B cell (primary cell): ENCODE measurements at regions not wholly inside any gene's neighbourhood (a gene's known extent, or its start where the extent isn't known, plus 50 kb on each side); places are given as distances from the start of the nearest gene placed in this dataset.

Experiments
- ATAC-seq: fragments of 200-7000 bp; cut with Tn5 transposase; one replicate; pipeline ENCODE4 v1.10.0; 2021; ENCODE audit warnings: low read depth, mild to moderate bottlenecking, moderate number of reproducible peaks, moderate library complexity
- CTCF ChIA-PET: fragments of 350-600 bp; sonication (Branson Sonifier 250); formaldehyde crosslinking; loops from one replicate; lab custom pipeline; 2021; ENCODE audit warnings: antibody characterized with exemption, inconsistent platforms; lab: Charles Lee
- POLR2A ChIA-PET: fragments of 350-600 bp; sonication (Branson Sonifier 250); formaldehyde crosslinking; loops from one replicate; lab custom pipeline; 2021; ENCODE audit warnings: antibody characterized with exemption; lab: Charles Lee
- DNase-seq: peaks from one replicate; pipeline ENCODE4 v3.0.0; 2013
- H2AFZ ChIP-seq: 2 replicates; pipeline ENCODE4 v1.6.1; 2012; ENCODE audit warnings: mild to moderate bottlenecking, low read depth, low read length; ENCODE audit not compliant: insufficient read depth, poor library complexity, severe bottlenecking
- H3K27ac ChIP-seq, 2 donors: 1 replicate in 1 of 2; 2 replicates in 1 of 2; pipeline ENCODE4 v1.5.1; 2012 to 2013; ENCODE audit warnings: low read length in 2 of 2, mild to moderate bottlenecking in 2 of 2, moderate library complexity in 1 of 2
- H3K27me3 ChIP-seq, 4 experiments: fragments of 200-600 bp in 1 of 4; sonication (generic) in 1 of 4; replicated peaks in 1 of 4; 1 replicate in 2 of 4; 2 replicates in 2 of 4; pipeline versions ENCODE4 v1.6.1 to v1.7.0; 2013 to 2016; ENCODE audit warnings: low read length in 3 of 4, mild to moderate bottlenecking in 2 of 4, mixed read lengths in 1 of 4, moderate library complexity in 1 of 4; ENCODE audit not compliant: insufficient read depth in 4 of 4, control insufficient read depth in 3 of 4; ENCODE audit errors: control extremely low read depth in 1 of 4
- H3K36me3 ChIP-seq, 2 experiments: replicated peaks in 1 of 2; 1 replicate in 1 of 2; 2 replicates in 1 of 2; pipeline versions ENCODE4 v1.6.1 to v1.7.1; 2013; ENCODE audit warnings: low read length in 1 of 2; ENCODE audit not compliant: insufficient read depth in 2 of 2, control insufficient read depth in 1 of 2; ENCODE audit errors: control extremely low read depth in 1 of 2, extremely low read depth in 1 of 2
- H3K4me1 ChIP-seq, 2 donors: fragments of 200-600 bp in 1 of 2; sonication (generic) in 1 of 2; 1 replicate in 1 of 2; 2 replicates in 1 of 2; pipeline versions ENCODE4 v1.5.1 to v1.6.1; 2013 to 2017; ENCODE audit warnings: low read length in 2 of 2; ENCODE audit not compliant: control insufficient read depth in 2 of 2, insufficient read depth in 2 of 2
- H3K4me2 ChIP-seq: replicated peaks from 2 replicates; pipeline ENCODE3; 2012; ENCODE audit warnings: mild to moderate bottlenecking, low read depth, low read length; ENCODE audit not compliant: poor library complexity, severe bottlenecking
- H3K4me3 ChIP-seq, 5 experiments: fragments of 200-600 bp in 1 of 5; sonication (generic) in 1 of 5; 1 replicate in 3 of 5; 2 replicates in 2 of 5; pipeline versions ENCODE4 v1.5.1 to v1.7.0; 2011 to 2016; ENCODE audit warnings: low read length in 4 of 5, mild to moderate bottlenecking in 4 of 5, low read depth in 2 of 5, control low read depth in 1 of 5, moderate library complexity in 1 of 5; ENCODE audit not compliant: insufficient read depth in 1 of 5; ENCODE audit errors: control extremely low read depth in 1 of 5, extremely low read depth in 1 of 5
- H3K79me2 ChIP-seq: fragments of 200-600 bp; sonication (generic); one replicate; pipeline ENCODE4 v1.6.0; 2016; ENCODE audit warnings: low read length; ENCODE audit not compliant: control insufficient read depth, insufficient read depth
- H3K9ac ChIP-seq: fragments of 200-600 bp; sonication (generic); 2 replicates; pipeline ENCODE4 v1.6.1; 2017; ENCODE audit warnings: mild to moderate bottlenecking, low read length, moderate library complexity
- H3K9me3 ChIP-seq, 3 donors: one replicate each; pipeline versions ENCODE4 v1.6.1 to v1.7.1; 2013; ENCODE audit warnings: low read length in 2 of 3; ENCODE audit not compliant: control insufficient read depth in 2 of 3, insufficient read depth in 1 of 3; ENCODE audit errors: control extremely low read depth in 1 of 3
- H4K20me1 ChIP-seq: 2 replicates; pipeline ENCODE4 v1.6.0; 2012; ENCODE audit warnings: mild to moderate bottlenecking, low read length; ENCODE audit not compliant: insufficient read depth, control insufficient read depth, poor library complexity, severe bottlenecking
- H3K27ac Mint-ChIP-seq: one replicate; pipeline ENCODE4 v1.8.0; 2021; ENCODE audit warnings: mixed read lengths
- H3K27me3 Mint-ChIP-seq: one replicate; pipeline ENCODE4 v1.8.0; 2021; ENCODE audit warnings: mixed read lengths
- H3K4me1 Mint-ChIP-seq: one replicate; pipeline ENCODE4 v1.8.0; 2021; ENCODE audit warnings: mixed read lengths
- H3K4me3 Mint-ChIP-seq: one replicate; pipeline ENCODE4 v1.8.0; 2021; ENCODE audit warnings: mixed read lengths
- H3K9me3 Mint-ChIP-seq: one replicate; pipeline ENCODE4 v1.8.0; 2022; ENCODE audit warnings: mixed read lengths; ENCODE audit not compliant: insufficient read depth
- EZH2 ChIP-seq: IDR thresholded peaks from 2 replicates; pipeline ENCODE4 v1.6.1; 2012; ENCODE audit warnings: borderline replicate concordance, low read depth, mild to moderate bottlenecking, moderate library complexity, low read length; ENCODE audit not compliant: insufficient read depth, poor library complexity, severe bottlenecking
- WGBS: methylation state at CpG from one replicate; pipeline ENCODE4 v1.1.5; 2013; ENCODE audit warnings: missing lambda C conversion rate; ENCODE audit not compliant: insufficient coverage; 5-methylcytosine and 5-hydroxymethylcytosine counted together
- intact Hi-C: fragments of 100-400 bp; cut with micrococcal nuclease; formaldehyde crosslinking; loops from one replicate; pipeline ENCODE4 v1.10.0; 2022
- TF ChIP-seq, protein P1 (sequence below): fragments of 200-600 bp; IDR thresholded peaks from one replicate; pipeline ENCODE4 v1.8.0; 2022; ENCODE audit warnings: antibody characterized with exemption, mild to moderate bottlenecking

DNA sequence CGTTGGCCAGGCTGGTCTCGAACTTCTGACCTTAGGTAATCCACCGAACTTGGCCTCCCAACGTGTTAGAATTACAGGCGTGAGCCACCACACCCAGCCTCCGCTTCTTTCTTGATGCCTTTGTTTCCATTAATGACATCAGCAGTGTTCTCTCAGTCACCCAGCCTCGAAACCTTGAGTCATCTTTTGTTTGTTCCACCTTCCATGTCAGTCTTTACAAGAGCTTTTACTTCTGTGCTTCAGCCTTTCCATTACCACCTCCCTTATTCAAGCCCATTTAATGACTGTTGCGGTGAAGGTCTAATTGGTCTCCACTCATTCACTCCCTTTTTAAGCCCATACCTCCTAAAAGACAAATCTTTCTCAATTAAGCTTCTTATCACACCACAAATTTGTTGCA is 146.6 kb upstream of the ADGRL2 start:
- Histone ChIP-seq H2AFZ (no peak overlapping the region), H3K36me3 (no peaks in the 10 kb centered on the region), H3K9me3 (no peaks in the 10 kb centered on the region), H3K27ac (no peak overlapping the region), H3K4me3 (no peak overlapping the region), H3K4me2 (no peak overlapping the region), H4K20me1 (no peaks in the 10 kb centered on the region), H3K27me3 (no peaks in the 10 kb centered on the region), H3K79me2 (no peaks in the 10 kb centered on the region), H3K9ac (no peak overlapping the region), H3K4me1 (no peaks in the 10 kb centered on the region)
- DNase-seq (no peak), ATAC-seq (no peak)
- H3K27ac Mint-ChIP-seq = no peak overlapping the region
- ChIA-PET CTCF (no interaction called here), POLR2A (no interaction called here)
- no peak for TF ChIP-seq EZH2
- TF ChIP-seq, protein P1, sequence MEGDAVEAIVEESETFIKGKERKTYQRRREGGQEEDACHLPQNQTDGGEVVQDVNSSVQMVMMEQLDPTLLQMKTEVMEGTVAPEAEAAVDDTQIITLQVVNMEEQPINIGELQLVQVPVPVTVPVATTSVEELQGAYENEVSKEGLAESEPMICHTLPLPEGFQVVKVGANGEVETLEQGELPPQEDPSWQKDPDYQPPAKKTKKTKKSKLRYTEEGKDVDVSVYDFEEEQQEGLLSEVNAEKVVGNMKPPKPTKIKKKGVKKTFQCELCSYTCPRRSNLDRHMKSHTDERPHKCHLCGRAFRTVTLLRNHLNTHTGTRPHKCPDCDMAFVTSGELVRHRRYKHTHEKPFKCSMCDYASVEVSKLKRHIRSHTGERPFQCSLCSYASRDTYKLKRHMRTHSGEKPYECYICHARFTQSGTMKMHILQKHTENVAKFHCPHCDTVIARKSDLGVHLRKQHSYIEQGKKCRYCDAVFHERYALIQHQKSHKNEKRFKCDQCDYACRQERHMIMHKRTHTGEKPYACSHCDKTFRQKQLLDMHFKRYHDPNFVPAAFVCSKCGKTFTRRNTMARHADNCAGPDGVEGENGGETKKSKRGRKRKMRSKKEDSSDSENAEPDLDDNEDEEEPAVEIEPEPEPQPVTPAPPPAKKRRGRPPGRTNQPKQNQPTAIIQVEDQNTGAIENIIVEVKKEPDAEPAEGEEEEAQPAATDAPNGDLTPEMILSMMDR = no peak
- no peaks in the 10 kb centered on the region for H3K27me3 Mint-ChIP-seq
- intact Hi-C loops = no loop called here
- H3K4me3 Mint-ChIP-seq = no peak overlapping the region
- WGBS = 80% methylated on average over 7 of the region's 8 CpGs
- no peaks in the 10 kb centered on the region for H3K9me3 Mint-ChIP-seq
- H3K4me1 Mint-ChIP-seq = no peaks in the 10 kb centered on the region

DNA sequence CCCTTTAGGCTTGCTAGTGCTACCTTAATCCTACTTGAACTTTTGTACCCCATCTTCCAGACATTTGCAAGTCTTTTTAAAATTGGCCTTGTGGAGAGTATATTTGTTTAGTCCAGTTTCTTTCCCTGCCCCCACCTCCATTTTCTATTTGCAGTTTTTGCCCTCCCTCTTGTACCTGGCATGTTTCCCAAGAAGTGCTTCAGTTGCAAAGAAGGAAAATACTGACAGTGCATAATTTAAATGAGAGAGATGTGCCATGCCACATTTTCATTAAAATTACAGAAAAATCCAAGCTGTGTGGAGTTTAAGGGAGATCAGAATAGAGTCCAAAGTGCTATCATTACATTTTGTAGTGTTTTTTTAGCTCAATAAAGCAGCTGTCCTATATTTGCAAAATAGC is 150.0 kb upstream of the ADGRL2 start:
- no peaks in the 10 kb centered on the region for H3K9me3 Mint-ChIP-seq
- H3K9me3 ChIP-seq = no peaks in the 10 kb centered on the region
- H3K4me1 Mint-ChIP-seq = no peaks in the 10 kb centered on the region
- POLR2A ChIA-PET = no interaction called here
- intact Hi-C loops = no loop called here
- H2AFZ ChIP-seq = no peak overlapping the region
- no peak overlapping the region for H3K27ac ChIP-seq
- no peak overlapping the region for H3K4me3 ChIP-seq
- no peak overlapping the region for H3K4me2 ChIP-seq
- no peak overlapping the region for H3K4me3 Mint-ChIP-seq
- no peaks in the 10 kb centered on the region for H4K20me1 ChIP-seq
- CTCF ChIA-PET = no interaction called here
- ATAC-seq (no peak), DNase-seq (no peak)
- no peaks in the 10 kb centered on the region for H3K4me1 ChIP-seq
- H3K27me3 Mint-ChIP-seq = no peaks in the 10 kb centered on the region
- H3K79me2 ChIP-seq = no peaks in the 10 kb centered on the region
- no peaks in the 10 kb centered on the region for H3K27me3 ChIP-seq
- no peak for TF ChIP-seq EZH2
- TF ChIP-seq, protein P1 = no peak
- no peak overlapping the region for H3K9ac ChIP-seq
- H3K27ac Mint-ChIP-seq = no peak overlapping the region
- H3K36me3 ChIP-seq = no peaks in the 10 kb centered on the region
